Caco-2 (cell line): ENCODE measurements at regions not wholly inside any gene's neighbourhood (a gene's known extent, or its start where the extent isn't known, plus 50 kb on each side); places are given as distances from the start of the nearest gene placed in this dataset.

Source experiments
- BruUV-seq: library from RNA; stranded (reverse); fragments of 400-500 nt; replicated peaks from 2 replicates; lab custom pipeline; 2021; lab: Mats Ljungman, UMichigan
- CTCF ChIA-PET: fragments of 300-600 bp; sonication (Branson Sonifier 250); formaldehyde crosslinking; loops from one replicate; lab custom pipeline; 2022; ENCODE audit warnings: antibody characterized with exemption; lab: Charles Lee
- POLR2A ChIA-PET: fragments of 300-600 bp; sonication (Branson Sonifier 250); formaldehyde crosslinking; loops from one replicate; lab custom pipeline; 2022; ENCODE audit warnings: antibody characterized with exemption; lab: Charles Lee
- DNase-seq, 2 experiments: peaks; one replicate each; pipeline versions ENCODE4 v3.0.0 to v3.0.0-alpha.2; 2020 to 2022
- H3K27me3 ChIP-seq: replicated peaks from 2 replicates; pipeline ENCODE4 v1.6.0; 2011; ENCODE audit warnings: low read length; ENCODE audit not compliant: control insufficient read depth, insufficient read depth
- H3K36me3 ChIP-seq: 2 replicates; pipeline ENCODE4 v1.5.1; 2011; ENCODE audit warnings: low read length; ENCODE audit not compliant: control insufficient read depth, insufficient read depth
- H3K4me1 ChIP-seq: fragments of 250-450 bp; sonication (Bioruptor Pico); 2 replicates; pipeline ENCODE4 v1.5.1; 2020; ENCODE audit warnings: mild to moderate bottlenecking
- H3K4me3 ChIP-seq: 2 replicates; pipeline ENCODE4 v1.5.1; 2011; ENCODE audit warnings: low read depth, mild to moderate bottlenecking, control low read depth, low read length
- H3K9me3 ChIP-seq: fragments of 250-450 bp; sonication (Bioruptor Pico); 2 replicates; pipeline ENCODE4 v1.5.1; 2020; ENCODE audit warnings: mild to moderate bottlenecking, moderate library complexity
- H3K27ac Mint-ChIP-seq: one replicate; pipeline ENCODE4 v1.8.0; 2022; ENCODE audit warnings: mixed read lengths; ENCODE audit not compliant: unreplicated experiment
- H3K27me3 Mint-ChIP-seq: one replicate; pipeline ENCODE4 v1.8.0; 2022; ENCODE audit warnings: mixed read lengths; ENCODE audit not compliant: insufficient read depth, unreplicated experiment
- H3K36me3 Mint-ChIP-seq: one replicate; pipeline ENCODE4 v1.8.0; 2022; ENCODE audit warnings: mild to moderate bottlenecking, mixed read lengths; ENCODE audit not compliant: insufficient read depth, unreplicated experiment
- H3K4me1 Mint-ChIP-seq: one replicate; pipeline ENCODE4 v1.8.0; 2022; ENCODE audit warnings: low read depth, mixed read lengths; ENCODE audit not compliant: unreplicated experiment
- H3K4me3 Mint-ChIP-seq: one replicate; pipeline ENCODE4 v1.8.0; 2022; ENCODE audit warnings: mild to moderate bottlenecking, moderate library complexity, mixed read lengths; ENCODE audit not compliant: unreplicated experiment
- H3K9me3 Mint-ChIP-seq: one replicate; pipeline ENCODE4 v1.8.0; 2022; ENCODE audit warnings: mixed read lengths; ENCODE audit not compliant: unreplicated experiment
- CTCF ChIP-seq, 2 experiments: fragments of 200-600 bp in 1 of 2; IDR thresholded peaks; 1 replicate in 1 of 2; 2 replicates in 1 of 2; pipeline versions ENCODE4 v1.5.1 to v1.8.0; 2011 to 2022; ENCODE audit warnings: antibody characterized with exemption in 1 of 2, control low read depth in 1 of 2, inconsistent platforms in 1 of 2, low read depth in 1 of 2, low read length in 1 of 2, mild to moderate bottlenecking in 1 of 2, moderate library complexity in 1 of 2; ENCODE audit not compliant: insufficient read depth in 1 of 2, severe bottlenecking in 1 of 2, unreplicated experiment in 1 of 2
- intact Hi-C: fragments of 100-400 bp; cut with micrococcal nuclease; formaldehyde crosslinking; loops from one replicate; pipeline ENCODE4 v1.10.0; 2022; ENCODE audit not compliant: unreplicated experiment

- intact Hi-C loops = no loop called here
- no peaks in the 10 kb centered on the region for H3K27me3 ChIP-seq
- ChIA-PET CTCF (no interaction called here), POLR2A (no interaction called here)
- H3K9me3 Mint-ChIP-seq = no peaks in the 10 kb centered on the region
- no peak for DNase-seq
- H3K9me3 ChIP-seq = no peaks in the 10 kb centered on the region
- H3K27ac Mint-ChIP-seq = no peak overlapping the region
- H3K36me3 Mint-ChIP-seq = no peaks in the 10 kb centered on the region
- peaks cover 10% of the 10 kb centered on the region for H3K27me3 Mint-ChIP-seq
- no peaks in the 10 kb centered on the region for H3K36me3 ChIP-seq
- no peaks in the 10 kb centered on the region for H3K4me1 ChIP-seq
- no peak overlapping the region for H3K4me3 ChIP-seq
- H3K4me1 Mint-ChIP-seq = no peaks in the 10 kb centered on the region
- TF ChIP-seq CTCF (IDR thresholded peaks at IDR 0.05; ENCODE audit: insufficient read depth in 1 of 2, low read depth in 1 of 2, low read length in 1 of 2, severe bottlenecking in 1 of 2, unreplicated experiment in 1 of 2) = no peak
- no peak overlapping the region for H3K4me3 Mint-ChIP-seq
- BruUV-seq = no TSS peak
Observed at GRCh38 chr7:33710608-33711007, 194.7 kb upstream of the BMPER start.

GRCh38 chr7:33711231-33712019, 193.9 kb upstream of the BMPER start:
- Histone ChIP-seq H3K4me3 (no peak overlapping the region), H3K36me3 (no peaks in the 10 kb centered on the region), H3K4me1 (no peaks in the 10 kb centered on the region), H3K9me3 (no peaks in the 10 kb centered on the region), H3K27me3 (no peaks in the 10 kb centered on the region)
- no peak overlapping the region for H3K4me3 Mint-ChIP-seq
- no peak for DNase-seq
- no peaks in the 10 kb centered on the region for H3K9me3 Mint-ChIP-seq
- intact Hi-C loops = no loop called here
- ChIA-PET POLR2A (no interaction called here), CTCF (no interaction called here)
- TF ChIP-seq CTCF (IDR thresholded peaks at IDR 0.05; ENCODE audit: insufficient read depth in 1 of 2, low read depth in 1 of 2, low read length in 1 of 2, severe bottlenecking in 1 of 2, unreplicated experiment in 1 of 2) = no peak
- H3K4me1 Mint-ChIP-seq = no peaks in the 10 kb centered on the region
- no peak overlapping the region for H3K27ac Mint-ChIP-seq
- H3K27me3 Mint-ChIP-seq = peaks cover 10% of the 10 kb centered on the region
- no TSS peak for BruUV-seq
- H3K36me3 Mint-ChIP-seq = no peaks in the 10 kb centered on the region

GRCh38 chr7:33712020-33712414, 193.3 kb upstream of the BMPER start:
- H3K4me1 ChIP-seq = peaks cover 2% of the 10 kb centered on the region; the same call in 1 of the 2 replicates
- intact Hi-C loops = no loop called here
- POLR2A ChIA-PET = no interaction called here
- Mint-ChIP-seq H3K36me3 (no peaks in the 10 kb centered on the region), H3K4me1 (no peaks in the 10 kb centered on the region), H3K4me3 (no peak overlapping the region), H3K27ac (no peak overlapping the region), H3K9me3 (no peaks in the 10 kb centered on the region), H3K27me3 (peaks cover 10% of the 10 kb centered on the region)
- H3K27me3 ChIP-seq = no peaks in the 10 kb centered on the region
- DNase-seq = no peak
- no peak overlapping the region for H3K4me3 ChIP-seq
- BruUV-seq = no TSS peak
- no peaks in the 10 kb centered on the region for H3K36me3 ChIP-seq
- TF ChIP-seq CTCF (IDR thresholded peaks at IDR 0.05; ENCODE audit: insufficient read depth in 1 of 2, low read depth in 1 of 2, low read length in 1 of 2, severe bottlenecking in 1 of 2, unreplicated experiment in 1 of 2) = no peak
- CTCF ChIA-PET = no interaction called here
- H3K9me3 ChIP-seq = no peaks in the 10 kb centered on the region
